GM12878 (cell line): ENCODE measurements at regions not wholly inside any gene's neighbourhood (a gene's known extent, or its start where the extent isn't known, plus 50 kb on each side); places are given as distances from the start of the nearest gene placed in this dataset.

Experiments used
- ATAC-seq: fragments of 200-7000 bp; cut with Tn5 transposase; 3 replicates; pipeline ENCODE4 v1.9.1; 2020; ENCODE audit warnings: mild to moderate bottlenecking, moderate library complexity
- BruUV-seq: library from RNA; stranded (reverse); fragments of 400-500 nt; replicated peaks from 2 replicates; lab custom pipeline; 2021; lab: Mats Ljungman, UMichigan
- CTCF ChIA-PET: fragments of 300-600 bp; sonication (Branson Sonifier 250); formaldehyde crosslinking; extraction: SDS; loops from one replicate; lab custom pipeline; 2021; ENCODE audit warnings: inconsistent platforms; lab: Yijun Ruan, JAX
- POLR2A ChIA-PET: fragments of 350-600 bp; formaldehyde crosslinking; extraction: SDS; loops from one replicate; lab custom pipeline; 2021; ENCODE audit warnings: inconsistent platforms; lab: Charles Lee
- RAD21 ChIA-PET: fragments of 300-600 bp; sonication (Branson Sonifier 250); formaldehyde crosslinking; loops from one replicate; lab custom pipeline; 2023; ENCODE audit warnings: antibody characterized with exemption; ENCODE audit not compliant: unreplicated experiment; lab: Charles Lee
- SMC1A ChIA-PET: fragments of 300-600 bp; sonication (Branson Sonifier 250); formaldehyde crosslinking; loops from one replicate; lab custom pipeline; 2023; ENCODE audit not compliant: unreplicated experiment, uncharacterized antibody; lab: Charles Lee
- DNase-seq: peaks from one replicate; pipeline ENCODE4 v3.0.0-alpha.2; 2011; ENCODE audit warnings: low read depth, low spot score
- FAIRE-seq: peaks from 3 replicates; lab custom pipeline; 2011; peaks lifted over from hg19 to GRCh38; lab: Jason Lieb, UNC
- H2AFZ ChIP-seq: 2 replicates; pipeline ENCODE4 v1.6.0; 2011; ENCODE audit warnings: low read depth, low read length, control low read depth; ENCODE audit not compliant: control insufficient read depth
- H3K27ac ChIP-seq: 2 replicates; pipeline ENCODE4 v1.5.1; 2011; ENCODE audit warnings: control low read depth; ENCODE audit not compliant: control insufficient read depth, insufficient read depth
- H3K27me3 ChIP-seq, 2 experiments: replicated peaks in 1 of 2; 2 replicates each; pipeline versions ENCODE4 v1.6.0 to v1.6.1; 2011; ENCODE audit warnings: low read length in 1 of 2; ENCODE audit not compliant: control insufficient read depth in 2 of 2, insufficient read depth in 2 of 2
- H3K36me3 ChIP-seq, 2 experiments: 2 replicates each; pipeline ENCODE4 v1.5.1; 2011; ENCODE audit warnings: low read length in 1 of 2; ENCODE audit not compliant: control insufficient read depth in 2 of 2, insufficient read depth in 2 of 2
- H3K4me1 ChIP-seq: 2 replicates; pipeline ENCODE4 v1.6.1; 2011; ENCODE audit warnings: mild to moderate bottlenecking, low read length, moderate library complexity, mixed read lengths; ENCODE audit not compliant: control insufficient read depth, insufficient read depth
- H3K4me2 ChIP-seq: 2 replicates; pipeline ENCODE4 v1.6.0; 2011; ENCODE audit warnings: control low read depth; ENCODE audit not compliant: control insufficient read depth, insufficient read depth
- H3K4me3 ChIP-seq: fragments of 200-600 bp; sonication (generic); 2 replicates; pipeline ENCODE4 v1.5.1; 2016
- H3K79me2 ChIP-seq: 2 replicates; pipeline ENCODE4 v1.6.0; 2011; ENCODE audit warnings: low read length; ENCODE audit not compliant: control insufficient read depth, insufficient read depth
- H3K9ac ChIP-seq: 2 replicates; pipeline ENCODE4 v1.8.0; 2011; ENCODE audit warnings: low read length, control low read depth, mixed read lengths; ENCODE audit not compliant: control insufficient read depth, insufficient read depth
- H3K9me3 ChIP-seq: replicated peaks from 3 replicates; pipeline ENCODE4 v1.5.1; 2011; ENCODE audit warnings: mild to moderate bottlenecking, low read length; ENCODE audit not compliant: control insufficient read depth, insufficient read depth
- H4K20me1 ChIP-seq: 2 replicates; pipeline ENCODE4 v1.6.0; 2011; ENCODE audit not compliant: control insufficient read depth, insufficient read depth
- ATF7 ChIP-seq: fragments of 450-650 bp; IDR thresholded peaks from 2 replicates; pipeline ENCODE4 v1.6.1; 2016; ENCODE audit warnings: low read depth, mild to moderate bottlenecking
- BACH1 ChIP-seq: fragments of 450-650 bp; IDR thresholded peaks from 2 replicates; pipeline ENCODE4 v1.6.1; 2017; ENCODE audit warnings: mild to moderate bottlenecking, borderline replicate concordance
- CREM ChIP-seq: IDR thresholded peaks from 2 replicates; pipeline ENCODE4 v1.6.1; 2014; ENCODE audit warnings: antibody characterized with exemption, low read depth
- EGR1 ChIP-seq, 2 experiments: IDR thresholded peaks; 1 replicate in 1 of 2; 2 replicates in 1 of 2; pipeline ENCODE4 v1.6.1; 2011 to 2012; ENCODE audit warnings: low read depth in 2 of 2, low read length in 2 of 2, borderline replicate concordance in 1 of 2, mild to moderate bottlenecking in 1 of 2, moderate library complexity in 1 of 2
- EP300 ChIP-seq, 2 experiments: fragments of 150-350 bp in 1 of 2; IDR thresholded peaks; 2 replicates each; pipeline ENCODE4 v1.6.1; 2011 to 2012; ENCODE audit warnings: low read depth in 2 of 2, low read length in 2 of 2, borderline replicate concordance in 1 of 2, improper control_type of control experiment in 1 of 2, inconsistent platforms in 1 of 2; ENCODE audit not compliant: control insufficient read depth in 1 of 2
- GABPA ChIP-seq: IDR thresholded peaks from 2 replicates; pipeline ENCODE4 v1.6.1; 2014; ENCODE audit warnings: antibody characterized with exemption, low read depth, mild to moderate bottlenecking, inconsistent platforms
- HDGF ChIP-seq: fragments of 450-650 bp; IDR thresholded peaks from 2 replicates; pipeline ENCODE4 v1.6.1; 2016; ENCODE audit warnings: antibody characterized with exemption
- PKNOX1 ChIP-seq: fragments of 450-650 bp; IDR thresholded peaks from 2 replicates; pipeline ENCODE4 v1.6.1; 2016; ENCODE audit warnings: mild to moderate bottlenecking
- SREBF1 ChIP-seq: IDR thresholded peaks from 2 replicates; pipeline ENCODE4 v1.6.1; 2012; ENCODE audit warnings: mild to moderate bottlenecking, low read length
- SREBF2 ChIP-seq: IDR thresholded peaks from 2 replicates; pipeline ENCODE4 v1.6.1; 2012; ENCODE audit warnings: mild to moderate bottlenecking, low read length
- TAF1 ChIP-seq: IDR thresholded peaks from 2 replicates; pipeline ENCODE4 v1.6.1; 2011; ENCODE audit warnings: mild to moderate bottlenecking, low read depth, low read length, borderline replicate concordance
- YBX1 ChIP-seq: fragments of 450-650 bp; IDR thresholded peaks from 2 replicates; pipeline ENCODE4 v1.6.1; 2016; ENCODE audit warnings: antibody characterized with exemption
- ZNF24 ChIP-seq: fragments of 450-650 bp; IDR thresholded peaks from 2 replicates; pipeline ENCODE4 v1.6.1; 2017; ENCODE audit warnings: antibody characterized with exemption, mild to moderate bottlenecking
- ZNF274 ChIP-seq: IDR thresholded peaks from one replicate; pipeline ENCODE4 v1.8.0; 2011; ENCODE audit not compliant: insufficient read length, insufficient read depth
- ZZZ3 ChIP-seq: IDR thresholded peaks from 2 replicates; pipeline ENCODE4 v1.6.1; 2011; ENCODE audit warnings: low read depth; ENCODE audit not compliant: control insufficient read depth, insufficient read length
- WGBS: methylation state at CpG from one replicate; pipeline ENCODE4 v1.1.6; 2016; ENCODE audit warnings: low lambda C conversion rate; ENCODE audit not compliant: insufficient replicate concordance, insufficient coverage; ENCODE audit errors: missing lambda C conversion rate; 5-methylcytosine and 5-hydroxymethylcytosine counted together
- in situ Hi-C: fragments of 300-500 bp; cut with MboI; formaldehyde crosslinking; loops from 9 replicates; pipeline ENCODE4 v1.14.3; 2018; ENCODE audit warnings: mixed read lengths
- intact Hi-C: fragments of 100-400 bp; cut with micrococcal nuclease; formaldehyde crosslinking; loops from one replicate; pipeline ENCODE4 v1.14.2; 2022; ENCODE audit not compliant: unreplicated experiment

- ATAC-seq (no peak), FAIRE-seq (no peak), DNase-seq (no peak)
- no TSS peak for BruUV-seq
- CTCF ChIA-PET = no interaction called here
- POLR2A ChIA-PET = no interaction called here
- H3K36me3 ChIP-seq = no peaks in the 10 kb centered on the region
- no peak overlapping the region for H3K4me3 ChIP-seq
- H3K27me3 ChIP-seq = no peaks in the 10 kb centered on the region
- H3K4me2 ChIP-seq = no peak overlapping the region
- WGBS = 63% methylated on average over 3 of the region's 3 CpGs
- SMC1A ChIA-PET = interaction anchor here (0.6 to 1.2 kb wide), 3 partner anchors 9 to 78 kb away, joined by 3 read pairs; no protein-coding TSS in a partner anchor
- intact Hi-C loops (no loop called here), in situ Hi-C loops (no loop called here)
- H3K9me3 ChIP-seq = no peaks in the 10 kb centered on the region; the same call in 2 of the 3 replicates
- H3K27ac ChIP-seq = no peak overlapping the region
- TF ChIP-seq ATF7 (no peak), EGR1 (IDR thresholded peaks at IDR 0.05; ENCODE audit: borderline replicate concordance in 1 of 2, low read depth in 2 of 2, low read length in 2 of 2) (no peak), PKNOX1 (no peak), SREBF2 (no peak), ZNF24 (no peak), TAF1 (no peak), HDGF (no peak), ZNF274 (no peak), SREBF1 (no peak), ZZZ3 (no peak), EP300 (IDR thresholded peaks at IDR 0.05; ENCODE audit: borderline replicate concordance in 1 of 2, control insufficient read depth in 1 of 2, low read depth in 2 of 2, low read length in 2 of 2) (no peak), BACH1 (no peak), YBX1 (no peak), GABPA (no peak), CREM (no peak)
- H3K79me2 ChIP-seq = no peaks in the 10 kb centered on the region
- H4K20me1 ChIP-seq = no peaks in the 10 kb centered on the region
- H2AFZ ChIP-seq = no peak overlapping the region
- no peak overlapping the region for H3K9ac ChIP-seq
- RAD21 ChIA-PET = interaction anchor here (1.3 kb wide), 1 partner anchor 86 kb away, joined by 3 read pairs; no protein-coding TSS in a partner anchor
- no peaks in the 10 kb centered on the region for H3K4me1 ChIP-seq
Measured at GRCh38 chr2:181389524-181389923, 67.7 kb upstream of the ITGA4 start.
